ENCODE measurements at regions not wholly inside any gene's neighbourhood (a gene's known extent, or its start where the extent isn't known, plus 50 kb on each side); places are given as distances from the start of the nearest gene placed in this dataset.

GRCh38 chr7:17448479-17449423, 150.3 kb downstream of the AHR start:
- no peak overlapping the region for H3K27ac Mint-ChIP-seq (ENCODE audit: unreplicated experiment)
- H3K36me3 Mint-ChIP-seq (ENCODE audit: unreplicated experiment), result peaks cover 4% of the 10 kb centered on the region
- H3K27me3 Mint-ChIP-seq (ENCODE audit: unreplicated experiment), result peaks cover 2% of the 10 kb centered on the region
- no peak for TF ChIP-seq CTCF (IDR thresholded peaks at IDR 0.05; ENCODE audit: partially characterized antibody, unreplicated experiment)
- H3K4me1 Mint-ChIP-seq (ENCODE audit: low read depth, unreplicated experiment), result no peaks in the 10 kb centered on the region
- peaks cover 7% of the 10 kb centered on the region for H3K9me3 Mint-ChIP-seq (ENCODE audit: unreplicated experiment)
- no peak for DNase-seq
- no peak overlapping the region for H3K4me3 Mint-ChIP-seq (ENCODE audit: unreplicated experiment)

GRCh38 chr7:17456541-17456940, 158.1 kb downstream of the AHR start:
- H3K4me1 Mint-ChIP-seq (ENCODE audit: low read depth, unreplicated experiment), result no peaks in the 10 kb centered on the region
- TF ChIP-seq CTCF (IDR thresholded peaks at IDR 0.05; ENCODE audit: partially characterized antibody, unreplicated experiment), result no peak
- H3K4me3 Mint-ChIP-seq (ENCODE audit: unreplicated experiment), result no peak overlapping the region
- H3K9me3 Mint-ChIP-seq (ENCODE audit: unreplicated experiment), result peaks cover 2% of the 10 kb centered on the region
- peaks cover 8% of the 10 kb centered on the region for H3K36me3 Mint-ChIP-seq (ENCODE audit: unreplicated experiment)
- H3K27ac Mint-ChIP-seq (ENCODE audit: unreplicated experiment), result no peak overlapping the region
- no peak for DNase-seq
- H3K27me3 Mint-ChIP-seq (ENCODE audit: unreplicated experiment), result no peaks in the 10 kb centered on the region

GRCh38 chr7:17460001-17460400, 161.5 kb downstream of the AHR start:
- no peak for DNase-seq
- Mint-ChIP-seq H3K4me1 (ENCODE audit: low read depth, unreplicated experiment) (no peaks in the 10 kb centered on the region), H3K36me3 (ENCODE audit: unreplicated experiment) (peaks cover 8% of the 10 kb centered on the region), H3K27me3 (ENCODE audit: unreplicated experiment) (no peaks in the 10 kb centered on the region), H3K9me3 (ENCODE audit: unreplicated experiment) (peaks cover 2% of the 10 kb centered on the region), H3K4me3 (ENCODE audit: unreplicated experiment) (no peak overlapping the region), H3K27ac (ENCODE audit: unreplicated experiment) (no peak overlapping the region)
- no peak for TF ChIP-seq CTCF (IDR thresholded peaks at IDR 0.05; ENCODE audit: partially characterized antibody, unreplicated experiment)

- TF ChIP-seq CTCF (IDR thresholded peaks at IDR 0.05; ENCODE audit: partially characterized antibody, unreplicated experiment), result no peak
- Mint-ChIP-seq H3K4me3 (ENCODE audit: unreplicated experiment) (no peak overlapping the region), H3K27ac (ENCODE audit: unreplicated experiment) (no peak overlapping the region), H3K27me3 (ENCODE audit: unreplicated experiment) (no peaks in the 10 kb centered on the region), H3K36me3 (ENCODE audit: unreplicated experiment) (peaks cover 8% of the 10 kb centered on the region), H3K4me1 (ENCODE audit: low read depth, unreplicated experiment) (no peaks in the 10 kb centered on the region), H3K9me3 (ENCODE audit: unreplicated experiment) (peaks cover 2% of the 10 kb centered on the region)
- DNase-seq, result no peak
These were observed 162.2 kb downstream of the AHR start for GRCh38 chr7:17460665-17461064.

- no peak overlapping the region for H3K27ac Mint-ChIP-seq (ENCODE audit: unreplicated experiment)
- DNase-seq, result no peak
- H3K36me3 Mint-ChIP-seq (ENCODE audit: unreplicated experiment), result peaks cover 8% of the 10 kb centered on the region
- no peaks in the 10 kb centered on the region for H3K27me3 Mint-ChIP-seq (ENCODE audit: unreplicated experiment)
- no peak overlapping the region for H3K4me3 Mint-ChIP-seq (ENCODE audit: unreplicated experiment)
- no peaks in the 10 kb centered on the region for H3K4me1 Mint-ChIP-seq (ENCODE audit: low read depth, unreplicated experiment)
- no peak for TF ChIP-seq CTCF (IDR thresholded peaks at IDR 0.05; ENCODE audit: partially characterized antibody, unreplicated experiment)
- peaks cover 2% of the 10 kb centered on the region for H3K9me3 Mint-ChIP-seq (ENCODE audit: unreplicated experiment)
These were observed 163.7 kb downstream of the AHR start for GRCh38 chr7:17462131-17462631.

Measured in glutamatergic neuron (in vitro differentiated cells).